ENCODE measurements at regions not wholly inside any gene's neighbourhood (a gene's known extent, or its start where the extent isn't known, plus 50 kb on each side); places are given as distances from the start of the nearest gene placed in this dataset.
"Not testable (repeated sequence)": the region's sequence is repeated elsewhere in the genome, so short reads cannot be mapped to it uniquely, and the experiment has no call there.

DNA sequence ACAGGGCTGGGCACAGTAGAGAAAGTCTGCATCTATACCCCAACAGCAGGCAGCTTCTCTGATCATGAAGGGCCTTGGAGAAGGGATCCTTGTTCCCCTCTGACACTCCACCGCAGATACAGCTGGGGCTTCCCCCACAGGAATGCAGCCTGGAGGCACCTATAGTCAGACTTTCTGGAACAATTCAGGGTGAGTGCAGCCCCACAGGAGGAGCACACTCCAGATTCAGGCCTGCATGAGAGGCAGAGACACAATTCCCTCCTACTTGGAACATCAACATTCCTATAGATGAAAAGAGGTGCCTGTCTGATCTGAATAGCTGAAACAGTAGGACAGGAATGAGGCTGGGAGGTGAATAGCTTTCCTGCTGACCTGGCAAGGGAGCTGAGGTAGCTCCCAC, 1298.0 kb upstream of the CNTN5 start:
- no peak for DNase-seq

DNA sequence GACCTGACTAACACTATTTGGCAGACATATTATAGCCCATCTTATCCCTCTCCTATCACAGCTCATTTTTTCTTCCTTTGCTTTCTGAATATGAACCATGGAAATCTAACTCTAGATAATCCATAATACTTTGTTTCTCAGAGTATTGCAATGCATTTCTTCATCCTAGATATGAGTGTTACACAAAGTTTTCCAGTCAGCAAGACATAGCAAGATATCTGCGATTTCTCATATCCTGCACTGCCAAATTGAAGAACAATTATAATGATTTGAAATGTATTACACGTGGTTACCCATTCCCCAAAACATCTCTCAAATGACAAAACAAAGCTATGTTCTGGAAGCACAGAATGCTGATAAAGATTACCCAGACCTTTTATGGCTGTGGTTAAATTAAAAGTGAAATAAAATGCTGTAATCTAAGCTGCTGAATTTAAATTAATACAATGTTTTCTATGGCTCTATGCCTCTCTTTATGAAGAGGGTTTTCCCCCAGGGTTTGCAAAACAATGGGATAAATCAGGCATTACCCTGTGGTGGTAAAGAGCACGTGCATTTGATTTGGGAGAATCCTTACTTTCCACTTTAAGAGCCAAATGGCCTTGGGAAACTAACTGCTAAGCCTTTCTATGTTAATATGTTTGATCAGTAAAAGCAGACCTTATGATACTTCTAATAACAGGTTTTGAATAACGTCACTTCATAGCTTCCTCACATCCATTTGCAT, 1291.0 kb upstream of the CNTN5 start:
- DNase-seq = no peak

GRCh38 chr11:97732011-97732632, 1288.6 kb upstream of the CNTN5 start:
- DNase-seq = no peak

- DNase-seq = no peak
These were observed 1282.0 kb upstream of the CNTN5 start for GRCh38 chr11:97738751-97739150.

DNA sequence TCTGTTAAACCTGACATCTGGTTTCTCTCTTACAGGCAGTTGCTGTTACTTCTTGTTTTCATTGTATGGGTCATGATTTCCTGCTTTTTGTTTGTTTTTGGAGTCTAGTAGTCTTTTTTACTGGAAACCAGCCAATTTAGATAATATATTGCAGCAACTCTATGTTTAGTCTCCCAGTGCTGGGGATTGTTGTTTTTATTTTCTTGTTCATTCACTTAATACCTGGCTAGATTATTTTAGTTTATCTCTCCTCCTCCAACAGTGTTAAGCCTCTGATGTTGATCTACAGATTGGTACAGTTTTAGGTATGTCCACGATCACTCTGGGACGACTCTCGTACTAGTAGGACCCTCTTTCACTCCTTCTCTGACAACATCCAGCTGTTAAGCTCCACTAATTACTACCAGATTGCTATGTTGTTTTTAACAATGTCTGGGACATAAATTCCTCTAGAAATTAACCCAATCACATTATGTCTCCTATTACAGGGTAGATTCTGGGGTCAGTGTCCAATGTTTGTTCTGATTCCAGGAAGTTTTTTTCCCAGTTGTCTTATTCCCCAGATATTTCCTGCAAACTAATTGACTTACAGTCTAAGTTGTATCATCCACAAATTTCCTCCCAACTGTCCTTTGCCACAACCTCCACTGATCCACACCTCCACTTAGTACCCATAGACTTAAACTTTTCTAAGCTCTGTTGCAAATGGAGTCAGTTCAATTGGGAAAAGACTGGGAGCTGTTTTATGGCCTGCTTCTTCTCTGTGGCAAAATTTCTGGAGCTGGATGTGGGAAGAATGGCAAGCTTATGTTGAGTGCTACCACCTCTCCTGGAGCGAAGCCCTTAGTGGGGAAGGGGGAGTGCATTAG, 1280.6 kb upstream of the CNTN5 start:
- peak; percentile 18 for DNase-seq

GRCh38 chr11:97740801-97741151, 1280.0 kb upstream of the CNTN5 start:
- no peak for DNase-seq

DNA sequence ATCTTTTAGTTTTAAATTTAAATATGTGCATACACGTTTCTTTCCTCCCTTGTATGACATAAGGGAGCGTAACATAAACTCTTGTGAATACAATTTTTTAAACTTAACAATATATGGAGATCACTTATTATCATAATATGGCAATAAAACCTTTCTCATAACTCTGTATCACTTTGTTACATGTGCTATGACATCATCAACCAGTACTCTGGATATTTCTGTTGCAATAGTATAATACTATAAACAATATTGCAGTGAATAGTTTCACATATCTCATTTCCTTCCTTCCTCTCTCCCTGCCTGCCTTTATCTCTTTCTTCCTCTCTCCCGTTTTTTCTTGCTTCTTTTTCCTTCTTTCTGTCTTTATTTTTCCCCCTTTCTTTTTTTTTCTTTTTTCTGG, 1278.0 kb upstream of the CNTN5 start:
- no peak for DNase-seq

DNA sequence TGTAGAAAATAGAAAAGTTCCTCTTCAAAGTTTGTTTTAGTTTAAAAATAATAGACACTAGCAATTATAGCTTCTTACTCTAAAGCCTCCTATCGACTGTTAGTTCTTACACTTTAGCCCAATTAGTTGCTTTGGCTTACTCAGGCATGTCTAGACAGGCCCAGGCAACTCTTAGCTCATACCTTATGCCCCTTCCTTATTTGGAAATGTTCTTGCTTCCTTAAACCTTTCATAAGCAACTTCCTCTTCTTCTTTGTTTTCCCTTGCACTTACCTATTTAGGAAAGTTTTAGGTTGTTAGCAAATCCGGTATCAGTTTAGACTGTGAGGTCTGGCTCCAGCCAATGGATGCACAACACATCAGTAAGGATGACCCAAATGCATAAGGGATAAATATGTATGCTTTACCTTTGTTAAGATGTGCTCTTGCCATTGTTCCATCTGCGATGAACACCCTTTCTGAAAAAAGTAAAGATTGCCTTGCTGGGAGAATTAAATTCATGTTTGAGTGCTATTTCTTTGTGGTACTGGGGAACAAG, 1277.5 kb upstream of the CNTN5 start:
- DNase-seq = no peak

DNA sequence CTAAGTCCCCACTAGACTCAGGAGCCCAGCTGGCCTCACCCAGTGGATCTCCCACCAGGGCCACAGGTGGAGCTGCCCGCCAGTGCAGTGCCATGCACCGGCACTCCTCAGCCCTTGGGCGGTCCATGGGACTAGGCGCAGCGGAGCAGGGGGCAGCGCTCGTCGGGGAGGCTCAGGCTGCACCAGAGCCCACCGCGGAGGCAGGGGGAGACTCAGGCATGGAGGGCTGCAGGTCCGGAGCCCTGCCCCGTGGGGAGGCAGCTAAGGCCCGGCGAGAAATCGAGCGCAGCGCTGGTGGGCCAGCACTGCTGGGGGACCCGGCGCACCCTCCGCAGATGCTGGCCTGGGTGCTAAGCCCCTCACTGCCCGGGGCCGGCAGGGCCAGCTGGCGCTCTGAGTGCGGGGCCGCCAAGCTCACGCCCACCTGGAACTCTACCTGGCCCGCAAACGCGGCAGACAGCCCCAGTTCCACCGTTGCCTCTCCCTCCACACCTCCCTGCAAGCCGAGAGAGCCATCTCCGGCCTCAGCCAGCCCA, 1275.2 kb upstream of the CNTN5 start:
- DNase-seq = no peak

DNA sequence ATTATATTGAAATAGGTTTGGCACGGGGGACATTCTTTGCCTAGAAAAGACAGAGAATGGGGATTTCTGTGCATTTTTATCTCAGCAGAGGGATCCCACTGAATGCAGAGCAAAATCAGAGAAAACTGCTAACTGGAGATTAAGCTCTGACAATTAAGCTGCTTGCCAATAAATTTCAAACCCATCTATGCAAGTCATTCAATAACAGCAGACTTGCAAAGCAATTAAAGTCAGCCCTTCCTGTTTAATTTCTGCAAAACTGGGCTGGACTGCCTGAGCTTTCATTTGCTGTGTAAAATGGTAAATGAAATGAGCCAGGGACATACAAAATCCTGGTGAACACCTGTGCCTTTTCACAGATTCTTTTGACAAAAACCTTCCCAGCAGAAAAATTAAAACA, 1273.9 kb upstream of the CNTN5 start:
- peak; percentile 26 for DNase-seq

DNA sequence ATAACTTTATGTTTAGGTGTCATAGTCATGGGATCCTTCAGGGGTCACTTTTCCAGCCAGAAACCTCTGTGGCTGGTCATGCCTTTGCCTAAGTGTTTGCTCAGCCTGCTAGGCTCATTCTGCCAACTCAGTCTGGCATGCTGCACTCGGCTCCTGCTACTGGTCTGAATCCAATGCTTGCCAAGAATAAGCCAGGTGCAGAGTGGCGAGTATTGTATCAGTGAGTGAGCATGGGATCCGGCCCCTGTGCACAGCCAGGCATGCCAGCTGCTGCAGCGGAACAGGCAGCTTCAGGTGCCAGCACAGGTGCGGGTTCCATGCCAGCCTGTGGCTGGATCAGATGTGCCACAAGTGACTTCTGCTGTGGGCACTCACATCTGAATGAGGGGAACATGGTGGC, 1269.3 kb upstream of the CNTN5 start:
- DNase-seq = no peak

- DNase-seq = no peak
These were observed 1268.8 kb upstream of the CNTN5 start for GRCh38 chr11:97751952-97752351.

- DNase-seq = no peak
These were observed 1265.8 kb upstream of the CNTN5 start for GRCh38 chr11:97754976-97755375.

- DNase-seq = no peak
These were observed 1264.0 kb upstream of the CNTN5 start for GRCh38 chr11:97756571-97757335.

- no peak for DNase-seq
These were observed 1259.6 kb upstream of the CNTN5 start for GRCh38 chr11:97761175-97761574.

DNA sequence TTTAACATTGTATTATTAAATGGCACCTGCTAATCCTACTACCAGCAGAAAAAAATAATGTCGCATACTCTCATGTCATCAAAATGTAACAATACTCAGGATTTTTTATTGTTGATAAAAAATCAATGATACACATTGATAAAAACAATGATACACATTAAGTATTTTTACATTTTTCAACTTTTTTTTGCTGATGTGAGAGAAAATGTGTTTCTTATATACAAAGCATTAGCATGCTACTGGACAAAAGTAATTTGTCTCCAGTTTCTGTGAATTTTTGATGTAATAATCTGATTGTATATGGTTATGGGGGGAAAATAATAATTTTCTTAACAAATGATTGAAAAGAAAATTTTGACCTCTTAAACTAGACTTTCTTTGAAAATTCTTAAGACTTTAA, 1256.6 kb upstream of the CNTN5 start:
- DNase-seq = no peak

- no peak for DNase-seq
These were observed 1256.1 kb upstream of the CNTN5 start for GRCh38 chr11:97764605-97765004.

DNA sequence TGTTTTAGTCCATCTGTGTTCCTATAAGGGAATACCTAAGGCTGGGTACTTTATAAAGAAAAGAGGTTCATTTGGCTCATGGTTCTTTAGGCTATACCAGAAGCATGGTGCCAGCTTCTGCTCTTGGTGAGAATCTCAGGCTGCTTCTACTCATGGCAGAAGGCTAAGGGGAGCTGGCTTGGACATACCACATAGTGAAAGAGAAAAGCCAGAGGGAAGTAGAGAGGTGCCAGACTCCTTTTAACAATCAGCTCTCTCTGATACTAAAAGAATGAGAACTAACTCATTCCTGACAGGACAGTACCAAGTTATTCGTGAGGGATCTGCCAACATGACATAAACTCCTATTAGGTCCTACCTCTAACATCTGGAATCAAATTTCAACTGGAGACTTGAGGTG, 1250.2 kb upstream of the CNTN5 start:
- no peak for DNase-seq

GRCh38 chr11:97772705-97773104, 1248.0 kb upstream of the CNTN5 start:
- no peak for DNase-seq

DNA sequence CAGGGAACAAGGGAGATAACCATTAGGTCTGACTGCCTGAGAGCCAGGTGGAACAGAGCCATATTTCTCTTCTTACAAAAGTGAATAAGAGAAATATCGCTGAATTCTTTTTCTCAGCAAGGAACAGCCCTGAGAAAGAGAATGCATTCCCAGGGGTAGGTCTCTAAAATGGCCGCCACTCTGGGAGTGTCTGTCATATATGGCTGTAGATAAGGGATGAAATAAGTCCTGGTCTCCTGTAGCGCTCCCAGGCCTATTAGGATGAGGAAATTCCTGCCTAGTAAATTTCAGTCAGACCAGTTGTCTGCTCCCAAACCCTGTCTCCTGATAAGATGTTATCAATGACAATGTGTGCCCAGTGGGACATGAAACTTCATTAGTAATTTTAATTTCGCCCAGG, 1236.4 kb upstream of the CNTN5 start:
- DNase-seq = not testable (repeated sequence)

- DNase-seq = no peak
These were observed 1233.8 kb upstream of the CNTN5 start for GRCh38 chr11:97786961-97787360.

- DNase-seq = no peak
These were observed 1225.9 kb upstream of the CNTN5 start for GRCh38 chr11:97794876-97795275.

DNA sequence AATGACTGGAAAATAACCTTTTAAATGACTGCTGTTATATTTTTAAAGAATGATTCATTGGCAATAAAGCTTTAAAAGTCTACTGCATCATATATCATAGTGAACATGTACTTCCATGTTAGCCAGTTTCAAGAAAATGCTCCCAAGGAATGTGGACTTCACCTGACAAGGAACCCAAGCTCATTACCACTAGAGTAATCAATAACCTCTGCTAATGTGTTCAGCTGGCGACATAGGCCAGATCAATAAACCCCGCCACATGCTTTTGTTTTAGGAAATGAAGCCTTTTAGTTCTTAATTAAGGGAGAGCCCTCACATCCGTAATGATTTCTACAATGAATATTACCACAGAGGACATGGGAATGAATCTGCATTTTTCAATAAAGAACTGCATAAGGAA, 1219.9 kb upstream of the CNTN5 start:
- no peak for DNase-seq
